ENCODE measurements at regions not wholly inside any gene's neighbourhood (a gene's known extent, or its start where the extent isn't known, plus 50 kb on each side); places are given as distances from the start of the nearest gene placed in this dataset.
"Not testable (repeated sequence)": the region's sequence is repeated elsewhere in the genome, so short reads cannot be mapped to it uniquely, and the experiment has no call there.

GRCh38 chr14:55897031-55897430, 221.2 kb upstream of the PELI2 start:
- no peak for DNase-seq (ENCODE audit: low read depth in 2 of 2)

GRCh38 chr14:55898938-55899337, 219.3 kb upstream of the PELI2 start:
- no peak for DNase-seq (ENCODE audit: low read depth in 2 of 2)

DNA sequence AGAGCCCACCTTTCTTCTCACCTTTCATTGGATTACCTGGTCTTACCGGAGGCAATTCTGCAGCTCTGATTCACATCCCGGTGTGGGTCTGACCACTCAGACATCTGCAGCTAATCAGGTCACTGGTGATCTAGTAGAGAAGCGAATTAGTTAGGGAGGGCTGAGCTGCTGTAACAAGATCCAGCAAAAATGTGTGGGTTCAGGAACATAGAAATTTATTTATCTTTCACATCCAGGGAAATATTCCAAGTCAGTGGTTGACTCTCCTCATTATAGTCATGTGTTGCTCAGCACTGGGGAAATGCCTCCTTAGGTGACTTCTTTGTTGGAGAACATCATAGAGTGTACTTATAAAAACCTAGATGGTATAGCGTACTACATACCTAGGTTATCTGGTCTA, 218.7 kb upstream of the PELI2 start:
- DNase-seq (ENCODE audit: low read depth in 2 of 2), result no peak

DNA sequence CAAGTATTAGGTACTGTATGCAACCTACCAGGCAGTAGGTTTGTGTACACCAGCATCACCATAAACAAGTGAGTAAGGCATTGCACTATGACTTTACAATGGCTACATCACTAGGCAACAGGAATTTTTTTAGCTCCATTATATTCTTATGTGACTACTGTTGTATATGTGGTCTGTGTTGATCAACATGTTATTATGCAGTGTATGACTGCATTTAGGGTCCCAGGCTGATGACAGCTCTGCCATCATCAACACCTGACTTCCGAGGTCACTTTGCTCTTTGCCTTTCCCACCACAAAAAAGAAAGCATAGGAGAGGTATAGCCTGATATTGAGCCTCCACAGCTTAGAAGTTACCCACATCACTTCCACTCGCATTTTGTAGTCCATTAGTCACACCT, 217.5 kb upstream of the PELI2 start:
- no peak for DNase-seq (ENCODE audit: low read depth in 2 of 2)

DNA sequence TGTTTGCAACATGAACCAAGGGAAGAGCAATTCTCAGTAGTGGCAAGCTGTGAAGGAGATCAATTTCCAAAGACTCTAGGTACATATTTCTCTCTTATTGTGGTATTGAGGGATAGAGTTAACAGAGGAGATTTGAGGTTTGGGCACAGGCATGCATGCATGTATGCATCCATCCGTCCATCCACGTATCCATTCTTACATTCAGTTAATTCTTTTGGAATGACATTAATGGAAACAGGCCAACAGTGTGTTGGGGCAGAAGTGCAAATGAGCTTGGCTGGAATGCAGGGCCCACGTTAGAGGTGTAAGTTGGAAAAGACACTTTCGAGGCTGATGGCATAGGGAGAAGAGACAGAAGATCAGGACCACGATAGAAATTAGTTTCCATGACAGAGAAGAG, 216.9 kb upstream of the PELI2 start:
- no peak for DNase-seq (ENCODE audit: low read depth in 2 of 2)

- no peak for DNase-seq (ENCODE audit: low read depth in 2 of 2)
Observed at GRCh38 chr14:55902241-55902640, 216.0 kb upstream of the PELI2 start.

DNA sequence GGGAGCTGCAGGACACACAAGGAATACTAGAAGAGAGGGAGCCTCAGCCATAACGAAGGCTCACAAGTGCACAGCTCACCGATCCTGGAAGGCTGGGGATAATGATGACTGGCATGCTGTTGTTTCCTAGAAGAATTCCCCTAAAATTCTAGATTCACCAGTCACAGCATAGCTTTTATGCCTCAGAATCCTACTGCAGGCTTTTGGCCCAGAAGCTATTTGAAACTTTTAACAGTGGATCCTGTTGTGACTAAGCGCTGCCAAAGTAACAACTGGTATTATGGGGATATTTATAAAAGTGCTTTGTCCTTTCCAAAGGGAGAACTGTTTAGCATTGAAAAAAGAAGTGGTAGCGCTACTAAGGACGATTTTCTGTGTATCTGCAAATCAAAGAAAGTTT, 214.1 kb upstream of the PELI2 start:
- DNase-seq (ENCODE audit: low read depth in 2 of 2), result no peak

DNA sequence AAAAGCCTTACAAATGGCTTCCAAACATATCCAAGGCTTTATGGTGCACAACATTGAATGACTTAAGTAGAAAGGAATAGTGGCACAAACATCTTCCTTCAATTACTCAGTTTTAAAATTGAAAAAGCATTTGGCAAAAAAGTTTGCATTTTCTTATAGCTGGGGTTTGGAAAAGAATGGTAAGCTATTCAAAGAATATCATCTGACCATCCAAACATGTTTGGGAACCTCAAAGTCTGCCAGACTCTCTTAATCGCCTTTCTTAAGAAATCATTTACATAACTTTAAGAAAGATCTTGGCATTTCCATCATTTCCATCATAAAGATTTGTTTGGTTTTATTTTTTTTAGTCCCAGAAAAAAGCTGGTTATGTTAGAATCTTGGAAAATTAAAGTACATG, 210.1 kb upstream of the PELI2 start:
- no peak for DNase-seq (ENCODE audit: low read depth in 2 of 2)

- no peak for DNase-seq (ENCODE audit: low read depth in 2 of 2)
Observed at GRCh38 chr14:55909879-55910278, 208.3 kb upstream of the PELI2 start.

- no peak for DNase-seq (ENCODE audit: low read depth in 2 of 2)
Observed at GRCh38 chr14:55910601-55911243, 207.5 kb upstream of the PELI2 start.

DNA sequence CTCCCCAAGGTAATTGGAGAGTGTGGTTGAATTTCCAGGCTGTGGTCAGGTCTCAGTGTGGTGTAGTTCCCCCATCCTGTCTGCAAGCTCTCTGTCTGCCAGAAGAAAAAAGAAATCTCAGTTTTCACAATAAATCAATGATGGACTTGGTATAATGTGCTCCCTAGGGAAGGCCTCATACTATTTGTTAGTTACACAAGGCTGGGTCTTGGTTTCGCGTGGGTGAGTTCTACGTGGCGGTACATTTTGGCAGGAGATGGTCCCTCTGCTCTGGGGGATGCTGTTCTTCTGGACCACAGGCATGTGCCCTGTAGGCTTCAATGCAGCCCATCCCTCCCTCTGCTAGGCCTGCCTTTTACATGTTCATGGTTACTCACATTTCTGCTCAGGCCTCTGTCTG, 206.4 kb upstream of the PELI2 start:
- DNase-seq (ENCODE audit: low read depth in 2 of 2), result no peak

DNA sequence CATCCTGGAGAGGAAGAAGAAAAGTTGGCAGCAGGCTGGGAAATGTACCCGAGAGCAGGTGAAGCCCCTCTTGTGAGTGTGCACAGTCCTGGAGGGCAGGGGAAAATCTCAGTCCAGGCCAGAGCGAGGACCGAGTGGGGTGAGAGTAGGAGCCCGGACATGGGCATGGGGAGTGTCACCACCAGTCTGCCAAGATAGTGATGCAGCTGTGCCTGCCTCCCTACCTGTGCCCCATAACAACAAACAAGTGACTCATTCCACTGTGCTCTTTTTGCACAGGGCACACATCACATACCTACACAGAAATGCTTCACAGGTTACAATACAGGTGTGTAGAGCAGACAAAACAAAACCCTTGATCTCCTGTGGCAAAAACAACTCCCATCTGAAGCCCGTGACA, 205.9 kb upstream of the PELI2 start:
- no peak for DNase-seq (ENCODE audit: low read depth in 2 of 2)

DNA sequence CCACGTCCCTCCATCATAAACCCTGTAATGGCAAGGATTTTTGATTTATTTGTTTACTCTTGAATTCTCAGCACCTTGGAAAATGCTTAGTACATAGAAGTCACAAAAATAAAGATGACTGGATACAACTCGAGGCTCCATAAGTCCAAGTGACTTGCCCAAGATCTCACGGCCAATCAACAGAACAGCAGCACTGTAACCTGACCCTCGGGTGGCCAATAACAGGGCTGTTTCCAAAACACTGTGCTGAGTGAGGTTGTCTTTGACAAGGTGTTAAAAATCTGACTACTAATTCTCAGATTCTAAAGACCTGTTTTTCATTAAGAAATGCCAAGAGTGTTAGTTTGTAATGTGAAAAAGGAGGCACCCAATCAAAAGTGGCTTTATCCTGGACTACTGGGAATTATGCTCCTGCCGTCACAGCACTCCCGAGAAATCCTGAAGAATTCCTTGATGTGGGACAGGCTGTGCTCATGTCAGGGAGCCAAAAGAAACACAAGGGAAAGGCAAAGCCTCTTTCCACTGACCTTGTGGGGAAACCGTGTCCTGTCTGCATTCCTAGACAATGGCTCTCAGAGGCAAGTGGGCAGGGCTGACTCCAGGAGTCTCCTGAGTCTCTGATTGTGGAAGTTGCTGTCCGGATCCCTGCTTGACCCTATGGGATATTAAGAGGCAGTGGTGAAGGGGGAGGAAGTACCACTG, 204.7 kb upstream of the PELI2 start:
- no peak for DNase-seq (ENCODE audit: low read depth in 2 of 2)

- no peak for DNase-seq (ENCODE audit: low read depth in 2 of 2)
Observed at GRCh38 chr14:55914771-55915170, 203.4 kb upstream of the PELI2 start.

DNA sequence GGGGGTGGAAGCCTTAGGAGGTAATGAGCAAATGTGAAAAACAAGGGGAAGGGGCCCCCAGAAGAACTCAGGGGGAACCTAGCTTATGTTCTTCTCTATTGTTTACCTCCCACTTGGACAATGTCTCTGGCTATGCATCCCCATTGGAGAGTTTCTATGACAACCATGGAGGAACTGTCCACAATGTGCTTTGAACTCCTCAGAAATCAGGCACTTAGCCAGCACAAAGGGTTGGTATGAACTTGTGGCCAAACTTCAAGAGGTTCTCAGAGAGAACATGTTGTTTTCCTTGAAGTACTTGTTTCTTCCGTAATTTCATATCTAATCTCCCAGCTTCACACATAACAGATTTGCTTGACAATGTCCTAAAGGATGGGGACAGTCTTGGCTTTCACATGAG, 202.8 kb upstream of the PELI2 start:
- no peak for DNase-seq (ENCODE audit: low read depth in 2 of 2)

GRCh38 chr14:55919800-55920199, 198.4 kb upstream of the PELI2 start:
- not testable (repeated sequence) for DNase-seq (ENCODE audit: low read depth in 2 of 2)

GRCh38 chr14:55921511-55921910, 196.7 kb upstream of the PELI2 start:
- DNase-seq (ENCODE audit: low read depth in 2 of 2), result no peak

- DNase-seq (ENCODE audit: low read depth in 2 of 2), result no peak
Observed at GRCh38 chr14:55926007-55926406, 192.2 kb upstream of the PELI2 start.

DNA sequence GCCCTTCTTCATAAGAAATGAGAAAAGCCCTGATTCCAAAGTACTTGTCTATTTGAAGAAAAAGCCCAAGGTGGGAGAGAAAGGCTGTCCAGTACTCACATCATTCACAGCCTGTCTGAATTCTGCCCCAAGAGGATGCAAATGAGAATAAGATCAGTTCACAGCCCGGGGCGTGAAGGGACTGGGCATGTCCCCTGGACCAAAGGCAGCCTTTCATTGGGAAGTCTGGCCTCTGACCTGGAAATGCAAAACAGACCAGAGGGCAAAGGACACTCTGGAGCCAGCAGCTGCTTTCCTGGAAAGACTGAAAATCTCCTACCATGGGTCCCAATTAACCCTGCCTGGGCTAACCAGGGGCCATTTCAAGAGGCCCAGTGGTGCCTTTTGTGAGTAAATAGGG, 191.2 kb upstream of the PELI2 start:
- DNase-seq (ENCODE audit: low read depth in 2 of 2), result no peak

- no peak for DNase-seq (ENCODE audit: low read depth in 2 of 2)
Observed at GRCh38 chr14:55928276-55928675, 189.9 kb upstream of the PELI2 start.

DNA sequence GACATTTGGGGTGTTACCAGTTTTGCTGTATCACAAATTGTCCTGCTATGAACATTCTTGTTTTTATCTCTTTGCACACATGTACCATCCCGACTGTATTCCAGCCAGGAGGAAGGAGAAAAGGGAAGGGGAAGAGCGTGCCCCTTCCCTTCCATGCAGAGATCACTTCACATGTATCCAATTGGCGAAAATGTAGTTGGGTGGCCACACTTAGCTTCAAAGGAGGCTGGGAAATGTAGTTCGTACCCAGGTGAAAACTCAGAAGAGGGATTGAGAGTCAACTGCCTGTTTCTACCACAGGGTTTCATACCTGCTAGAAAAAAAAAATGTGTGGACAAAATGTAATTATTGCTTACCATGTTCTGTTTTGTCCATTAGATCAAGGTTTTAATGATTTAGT, 189.1 kb upstream of the PELI2 start:
- DNase-seq (ENCODE audit: low read depth in 2 of 2), result no peak

DNA sequence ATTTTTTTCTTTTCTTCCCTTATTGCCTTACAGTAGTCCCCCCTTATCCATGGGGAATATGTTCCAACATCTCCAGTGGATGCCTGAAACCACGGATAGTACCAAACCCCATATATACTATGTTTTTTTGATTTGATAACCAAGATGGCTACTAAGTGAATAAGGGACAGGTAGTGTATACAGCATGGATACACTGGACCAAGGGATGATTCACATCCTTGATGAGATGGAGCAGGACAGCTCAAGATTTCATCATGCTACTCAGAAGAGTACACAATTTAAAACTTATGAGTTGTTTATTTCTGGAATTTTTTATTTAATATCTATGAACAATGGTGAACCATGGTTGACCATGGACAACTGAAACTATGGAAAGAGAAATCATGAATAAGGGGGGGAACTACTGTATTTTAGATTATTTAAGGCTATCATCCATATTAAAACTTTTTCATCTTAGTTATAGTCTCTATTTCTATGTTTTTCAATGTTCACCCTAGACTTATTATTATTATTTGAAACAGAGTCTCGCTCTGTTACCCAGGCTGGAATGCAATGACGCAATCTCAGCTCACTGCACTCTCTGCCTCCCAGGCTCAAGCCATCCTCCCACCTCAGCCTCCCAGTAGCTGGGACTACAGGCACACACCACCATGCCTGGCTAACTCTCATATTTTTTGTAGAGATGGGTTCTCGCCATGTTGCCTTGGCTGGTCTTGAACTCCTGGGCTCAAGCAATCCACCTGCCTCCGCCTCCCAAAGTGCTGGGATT, 188.0 kb upstream of the PELI2 start:
- no peak for DNase-seq (ENCODE audit: low read depth in 2 of 2)

DNA sequence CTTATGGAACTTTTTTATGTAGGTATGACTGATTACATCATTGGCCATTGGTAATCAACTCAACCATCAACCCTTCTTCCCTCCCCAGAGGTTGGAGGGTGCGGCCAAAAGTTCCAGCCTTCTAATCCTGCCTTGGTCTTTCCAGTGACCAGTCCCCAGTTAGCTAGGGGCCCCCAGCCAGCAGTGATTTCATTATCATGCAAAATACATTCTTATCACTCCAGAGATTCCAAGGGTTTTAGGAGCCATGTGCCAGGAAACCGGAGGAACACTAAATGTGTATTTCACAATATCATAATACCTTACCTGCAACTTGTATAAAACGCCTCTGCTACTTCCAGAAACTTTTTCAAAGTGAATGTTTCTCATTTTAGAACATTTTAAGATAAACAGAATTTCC, 181.5 kb upstream of the PELI2 start:
- DNase-seq (ENCODE audit: low read depth in 2 of 2), result no peak

All from stimulated activated CD4-positive, alpha-beta T cell treated with anti-CD3 and anti-CD28 coated beads, Interleukin-15, amount 100 ng/mL, for 48 hours (primary cell).